ENCODE measurements at regions not wholly inside any gene's neighbourhood (a gene's known extent, or its start where the extent isn't known, plus 50 kb on each side); places are given as distances from the start of the nearest gene placed in this dataset.

DNA sequence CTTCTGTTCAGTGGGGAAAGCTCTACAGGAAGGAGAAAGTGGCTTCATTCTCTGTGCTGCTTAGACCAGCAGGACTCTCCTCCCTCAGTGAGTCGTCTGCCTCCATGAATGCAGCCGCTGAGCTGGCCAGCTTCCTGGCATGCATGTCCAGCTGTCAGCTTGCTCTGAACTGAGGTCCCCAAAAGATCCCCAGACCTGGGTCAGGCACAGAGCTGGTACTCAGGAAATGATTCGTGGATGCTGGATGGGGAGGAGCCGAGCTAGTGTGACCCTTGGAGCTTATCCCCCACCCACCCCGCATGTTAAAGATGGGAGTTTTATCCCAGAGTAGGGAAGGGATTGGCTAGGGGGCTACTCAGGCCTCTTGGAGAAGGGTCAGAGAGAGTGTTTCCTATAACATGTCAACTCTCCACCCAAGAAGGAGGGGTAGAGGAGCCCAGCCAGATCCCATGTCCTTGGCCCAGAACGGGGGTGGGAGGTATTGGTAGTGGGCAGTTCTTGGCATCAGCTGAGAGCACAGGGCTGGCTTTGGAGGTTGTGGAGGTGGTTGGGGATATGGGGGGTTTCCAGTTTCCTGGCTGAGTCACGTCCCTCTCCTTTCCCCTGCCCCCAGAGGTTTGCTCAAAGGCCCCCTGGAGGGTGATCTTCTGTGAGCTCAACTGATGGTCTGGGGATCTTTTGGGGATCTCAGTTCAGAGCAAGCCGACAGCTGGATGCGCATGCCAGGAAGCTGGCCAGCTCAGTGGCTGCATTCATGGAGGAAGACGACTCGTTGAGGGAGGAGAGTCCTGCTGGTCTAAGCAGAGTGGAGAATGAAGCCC, 110.1 kb downstream of the FOXD2 start:
- WGBS, 2 donors = 41 to 46% methylated on average over 5 to 7 of the region's 11 CpGs
- Histone ChIP-seq H3K27me3 (peaks cover 0 to 32% (median 0%) of the 10 kb centered on the region in 4 donors), H3K27ac (no peak overlapping the region), H3K4me1 (no peaks in the 10 kb centered on the region), H3K4me3 (no peak overlapping the region), H3K9me3 (no peaks in the 10 kb centered on the region), H3K36me3 (no peaks in the 10 kb centered on the region)
- intact Hi-C loops (cut with DNase I) = no loop called here
- TF ChIP-seq, protein P1, sequence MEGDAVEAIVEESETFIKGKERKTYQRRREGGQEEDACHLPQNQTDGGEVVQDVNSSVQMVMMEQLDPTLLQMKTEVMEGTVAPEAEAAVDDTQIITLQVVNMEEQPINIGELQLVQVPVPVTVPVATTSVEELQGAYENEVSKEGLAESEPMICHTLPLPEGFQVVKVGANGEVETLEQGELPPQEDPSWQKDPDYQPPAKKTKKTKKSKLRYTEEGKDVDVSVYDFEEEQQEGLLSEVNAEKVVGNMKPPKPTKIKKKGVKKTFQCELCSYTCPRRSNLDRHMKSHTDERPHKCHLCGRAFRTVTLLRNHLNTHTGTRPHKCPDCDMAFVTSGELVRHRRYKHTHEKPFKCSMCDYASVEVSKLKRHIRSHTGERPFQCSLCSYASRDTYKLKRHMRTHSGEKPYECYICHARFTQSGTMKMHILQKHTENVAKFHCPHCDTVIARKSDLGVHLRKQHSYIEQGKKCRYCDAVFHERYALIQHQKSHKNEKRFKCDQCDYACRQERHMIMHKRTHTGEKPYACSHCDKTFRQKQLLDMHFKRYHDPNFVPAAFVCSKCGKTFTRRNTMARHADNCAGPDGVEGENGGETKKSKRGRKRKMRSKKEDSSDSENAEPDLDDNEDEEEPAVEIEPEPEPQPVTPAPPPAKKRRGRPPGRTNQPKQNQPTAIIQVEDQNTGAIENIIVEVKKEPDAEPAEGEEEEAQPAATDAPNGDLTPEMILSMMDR (IDR thresholded peaks at IDR 0.05) = no peak
- TF ChIP-seq POLR2A (IDR thresholded peaks at IDR 0.05) = no peak
- DNase-seq = no peak

DNA sequence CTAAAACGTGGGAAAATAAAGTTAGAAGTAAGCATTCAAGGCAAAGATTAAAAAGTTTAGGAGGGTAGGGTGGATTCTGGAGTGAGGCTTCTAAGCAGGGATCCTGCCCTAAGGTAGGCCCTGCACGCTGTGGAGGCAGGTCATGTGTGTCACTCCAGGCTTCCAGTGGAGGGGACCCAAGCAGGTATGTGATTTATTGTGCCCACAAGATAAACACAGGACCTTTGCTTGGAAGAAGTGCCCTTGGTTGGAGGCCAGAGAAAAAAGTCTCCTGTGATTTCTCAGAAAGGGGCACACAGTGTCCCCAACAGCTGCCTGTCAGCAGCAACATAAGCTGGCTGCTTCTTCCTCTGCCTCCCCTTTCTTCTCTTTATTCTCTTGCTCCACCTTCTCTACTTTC, 110.8 kb downstream of the FOXD2 start:
- no peaks in the 10 kb centered on the region for H3K36me3 ChIP-seq
- H3K9me3 ChIP-seq = no peaks in the 10 kb centered on the region
- H3K4me3 ChIP-seq = no peak overlapping the region
- H3K27me3 ChIP-seq = peaks cover 0 to 35% (median 0%) of the 10 kb centered on the region in 4 donors
- no peak overlapping the region for H3K27ac ChIP-seq
- 58 to 78% methylated on average over 2 of the region's 2 CpGs for WGBS, 2 donors
- TF ChIP-seq, protein P1 (IDR thresholded peaks at IDR 0.05) = no peak
- no peak for TF ChIP-seq POLR2A (IDR thresholded peaks at IDR 0.05)
- no peak for DNase-seq
- H3K4me1 ChIP-seq = no peaks in the 10 kb centered on the region
- intact Hi-C loops (cut with DNase I) = no loop called here

DNA sequence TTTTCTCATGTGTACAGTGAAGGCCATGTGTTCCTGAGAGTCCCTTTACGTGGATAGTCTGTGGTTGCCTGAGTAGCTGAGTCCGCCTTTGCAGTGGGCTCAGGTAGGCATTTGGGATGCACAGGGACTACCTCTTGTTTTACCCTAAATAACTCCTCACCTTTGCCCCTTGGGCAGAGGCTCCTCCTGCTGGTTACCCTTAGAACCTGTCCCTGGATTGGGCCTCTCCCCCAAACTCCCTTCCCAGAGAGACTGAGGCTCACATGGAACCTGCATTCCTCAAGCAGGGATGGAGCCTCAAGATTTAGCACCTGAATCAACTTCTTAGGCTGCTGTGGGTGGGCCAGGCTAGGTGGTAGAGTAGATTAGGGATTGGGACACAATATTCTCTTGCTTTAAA, 111.7 kb downstream of the FOXD2 start:
- Histone ChIP-seq H3K9me3 (no peaks in the 10 kb centered on the region), H3K4me1 (no peaks in the 10 kb centered on the region), H3K36me3 (no peaks in the 10 kb centered on the region), H3K4me3 (no peak overlapping the region), H3K27ac (no peak overlapping the region), H3K27me3 (peaks cover 0 to 40% (median 0%) of the 10 kb centered on the region in 4 donors)
- DNase-seq = no peak
- WGBS, 2 donors = 90 to 100% methylated on average over 2 of the region's 2 CpGs
- TF ChIP-seq, protein P1 (IDR thresholded peaks at IDR 0.05) = no peak
- no peak for TF ChIP-seq POLR2A (IDR thresholded peaks at IDR 0.05)
- intact Hi-C loops (cut with DNase I) = no loop called here

DNA sequence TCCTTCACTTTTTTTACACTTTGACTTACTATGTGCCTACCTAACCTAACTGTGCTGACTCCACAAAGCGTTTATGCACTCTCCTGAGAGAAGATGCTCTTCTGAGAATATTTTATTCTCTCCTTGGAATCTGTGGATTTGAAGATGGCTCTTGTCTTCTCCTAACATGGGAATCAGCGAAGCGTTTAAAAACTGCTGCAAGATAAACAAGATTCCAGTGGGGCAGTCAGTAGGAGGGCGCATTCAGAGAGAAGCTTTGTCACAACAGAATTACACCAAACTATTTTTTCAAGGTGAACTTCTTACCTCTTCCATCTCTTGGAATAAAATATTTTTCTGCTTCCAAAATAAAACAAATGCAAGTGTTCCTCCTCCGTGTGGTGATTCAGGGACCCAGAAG, 113.1 kb downstream of the FOXD2 start:
- intact Hi-C loops (cut with DNase I) = no loop called here
- Histone ChIP-seq H3K4me1 (no peaks in the 10 kb centered on the region), H3K36me3 (no peaks in the 10 kb centered on the region), H3K4me3 (no peak overlapping the region), H3K9me3 (no peaks in the 10 kb centered on the region), H3K27ac (no peak overlapping the region), H3K27me3 (peaks cover 0 to 45% (median 0%) of the 10 kb centered on the region in 4 donors)
- 81 to 91% methylated on average over 5 of the region's 5 CpGs for WGBS, 2 donors
- no peak for DNase-seq
- no peak for TF ChIP-seq POLR2A (IDR thresholded peaks at IDR 0.05)
- TF ChIP-seq, protein P1 (IDR thresholded peaks at IDR 0.05) = no peak

GRCh38 chr1:47551971-47552528, 114.2 kb downstream of the FOXD2 start:
- intact Hi-C loops (cut with DNase I) = no loop called here
- no peaks in the 10 kb centered on the region for H3K4me1 ChIP-seq
- H3K9me3 ChIP-seq = no peaks in the 10 kb centered on the region
- no peak overlapping the region for H3K4me3 ChIP-seq
- H3K27ac ChIP-seq = no peak overlapping the region
- TF ChIP-seq, protein P1 (IDR thresholded peaks at IDR 0.05) = no peak
- TF ChIP-seq POLR2A (IDR thresholded peaks at IDR 0.05) = no peak
- DNase-seq = no peak
- peaks cover 0 to 54% (median 0%) of the 10 kb centered on the region in 4 donors for H3K27me3 ChIP-seq
- WGBS, 2 donors = 72 to 76% methylated on average over 2 to 4 of the region's 4 CpGs
- H3K36me3 ChIP-seq = no peaks in the 10 kb centered on the region

Measured in esophagus squamous epithelium (tissue), 5 donors.